GM10248 (cell line): ENCODE measurements at regions not wholly inside any gene's neighbourhood (a gene's known extent, or its start where the extent isn't known, plus 50 kb on each side); places are given as distances from the start of the nearest gene placed in this dataset.

Experiments
- CTCF ChIA-PET: fragments of 300-600 bp; sonication (Branson Sonifier 250); formaldehyde crosslinking; extraction: SDS; loops from one replicate; lab custom pipeline; 2021; ENCODE audit warnings: antibody characterized with exemption; lab: Yijun Ruan, JAX
- POLR2A ChIA-PET: fragments of 350-650 bp; sonication (Branson Sonifier 250); formaldehyde crosslinking; extraction: SDS; loops from one replicate; lab custom pipeline; 2020; ENCODE audit warnings: antibody characterized with exemption; lab: Yijun Ruan, JAX
- DNase-seq: peaks from one replicate; pipeline ENCODE4 v3.0.0; 2012; ENCODE audit errors: extremely low spot score
- CTCF ChIP-seq: IDR thresholded peaks from 2 replicates; pipeline ENCODE4 v1.5.1; 2012; ENCODE audit warnings: mild to moderate bottlenecking, low read depth; ENCODE audit errors: extremely low read depth, missing control alignments, control extremely low read depth

GRCh38 chr2:18290386-18290785 is 270.1 kb downstream of the RDH14 start:
- DNase-seq: no peak
- CTCF ChIA-PET: interaction anchor here (0.8 to 1.7 kb wide), 4 partner anchors 8 to 18 kb away, joined by 3 to 5 read pairs (median 3); no protein-coding TSS in a partner anchor
- TF ChIP-seq CTCF: no peak
- POLR2A ChIA-PET: no interaction called here

GRCh38 chr2:18286897-18287296 is 273.6 kb downstream of the RDH14 start:
- TF ChIP-seq CTCF: no peak
- ChIA-PET POLR2A (no interaction called here), CTCF (no interaction called here)
- DNase-seq: no peak

- ChIA-PET POLR2A (no interaction called here), CTCF (no interaction called here)
- DNase-seq: no peak
- TF ChIP-seq CTCF: no peak
Observed at GRCh38 chr2:18284331-18284730, 276.1 kb downstream of the RDH14 start.

GRCh38 chr2:18282026-18282425 is 278.4 kb downstream of the RDH14 start:
- DNase-seq: no peak
- ChIA-PET POLR2A (no interaction called here), CTCF (interaction anchor here (1.1 kb wide), 1 partner anchor 11 kb away, joined by 3 read pairs; no protein-coding TSS in a partner anchor)
- TF ChIP-seq CTCF: no peak

GRCh38 chr2:18276583-18277075 is 283.8 kb downstream of the RDH14 start:
- ChIA-PET CTCF (interaction anchor here (0.8 kb wide), 1 partner anchor 14 kb away, joined by 3 read pairs; no protein-coding TSS in a partner anchor), POLR2A (no interaction called here)
- DNase-seq: no peak
- no peak for TF ChIP-seq CTCF

GRCh38 chr2:18273205-18273604 is 287.2 kb downstream of the RDH14 start:
- ChIA-PET CTCF (no interaction called here), POLR2A (no interaction called here)
- TF ChIP-seq CTCF: no peak
- DNase-seq: no peak
